ENCODE measurements at regions not wholly inside any gene's neighbourhood (a gene's known extent, or its start where the extent isn't known, plus 50 kb on each side); places are given as distances from the start of the nearest gene placed in this dataset.

DNA sequence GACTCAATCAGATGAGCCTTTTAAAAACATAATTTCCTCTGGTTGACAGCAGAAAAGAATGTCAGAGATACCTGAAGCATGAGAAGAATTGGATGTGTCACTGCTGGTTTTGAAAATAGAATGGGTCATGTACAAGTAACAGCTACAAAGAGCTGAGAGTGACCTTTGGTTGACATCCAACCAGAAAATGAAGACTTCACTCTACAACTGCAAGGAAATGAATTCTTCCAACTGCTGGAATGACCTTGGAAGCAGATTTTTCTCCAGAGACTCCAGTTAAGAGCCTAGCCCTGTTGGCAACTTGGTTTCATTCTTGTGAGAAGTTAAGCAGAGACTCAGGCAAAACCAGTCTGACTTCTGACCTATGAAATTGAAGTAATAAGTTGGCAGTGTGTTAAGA, 505.9 kb downstream of the SLC16A7 start:
- TF ChIP-seq POLR2A (IDR thresholded peaks at IDR 0.05) = no peak
- TF ChIP-seq, protein P1, sequence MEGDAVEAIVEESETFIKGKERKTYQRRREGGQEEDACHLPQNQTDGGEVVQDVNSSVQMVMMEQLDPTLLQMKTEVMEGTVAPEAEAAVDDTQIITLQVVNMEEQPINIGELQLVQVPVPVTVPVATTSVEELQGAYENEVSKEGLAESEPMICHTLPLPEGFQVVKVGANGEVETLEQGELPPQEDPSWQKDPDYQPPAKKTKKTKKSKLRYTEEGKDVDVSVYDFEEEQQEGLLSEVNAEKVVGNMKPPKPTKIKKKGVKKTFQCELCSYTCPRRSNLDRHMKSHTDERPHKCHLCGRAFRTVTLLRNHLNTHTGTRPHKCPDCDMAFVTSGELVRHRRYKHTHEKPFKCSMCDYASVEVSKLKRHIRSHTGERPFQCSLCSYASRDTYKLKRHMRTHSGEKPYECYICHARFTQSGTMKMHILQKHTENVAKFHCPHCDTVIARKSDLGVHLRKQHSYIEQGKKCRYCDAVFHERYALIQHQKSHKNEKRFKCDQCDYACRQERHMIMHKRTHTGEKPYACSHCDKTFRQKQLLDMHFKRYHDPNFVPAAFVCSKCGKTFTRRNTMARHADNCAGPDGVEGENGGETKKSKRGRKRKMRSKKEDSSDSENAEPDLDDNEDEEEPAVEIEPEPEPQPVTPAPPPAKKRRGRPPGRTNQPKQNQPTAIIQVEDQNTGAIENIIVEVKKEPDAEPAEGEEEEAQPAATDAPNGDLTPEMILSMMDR (IDR thresholded peaks at IDR 0.05) = no peak
